HG03175 (cell line): ENCODE measurements at regions not wholly inside any gene's neighbourhood (a gene's known extent, or its start where the extent isn't known, plus 50 kb on each side); places are given as distances from the start of the nearest gene placed in this dataset.
"Not testable (repeated sequence)": the region's sequence is repeated elsewhere in the genome, so short reads cannot be mapped to it uniquely, and the experiment has no call there.

ENCODE experiments used
- ATAC-seq: cut with Tn5 transposase; IDR thresholded peaks from one replicate; pipeline ENCODE4 v1.9.1; 2021; ENCODE audit warnings: mild to moderate bottlenecking, moderate library complexity; ENCODE audit not compliant: unreplicated experiment

DNA sequence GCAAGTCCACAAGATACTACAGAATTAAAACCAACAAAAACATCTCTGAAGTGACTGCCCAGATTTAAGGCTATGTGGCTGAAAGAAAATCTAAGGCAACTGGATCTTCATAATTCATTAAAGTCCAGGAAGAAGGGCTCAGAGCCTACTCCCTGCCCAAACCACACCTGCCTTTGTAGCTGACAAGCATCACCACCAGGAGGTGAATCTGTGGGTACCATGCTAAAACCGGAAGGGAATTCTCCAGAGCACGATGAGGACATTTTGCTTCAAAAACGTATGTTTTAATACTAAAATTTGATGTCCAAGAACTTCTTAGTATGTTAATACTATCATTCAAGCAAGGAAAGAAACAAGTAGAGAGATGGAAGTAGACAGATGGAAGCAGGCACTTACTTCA lies 495.9 kb upstream of the NECTIN3 start:
- ATAC-seq: no peak

DNA sequence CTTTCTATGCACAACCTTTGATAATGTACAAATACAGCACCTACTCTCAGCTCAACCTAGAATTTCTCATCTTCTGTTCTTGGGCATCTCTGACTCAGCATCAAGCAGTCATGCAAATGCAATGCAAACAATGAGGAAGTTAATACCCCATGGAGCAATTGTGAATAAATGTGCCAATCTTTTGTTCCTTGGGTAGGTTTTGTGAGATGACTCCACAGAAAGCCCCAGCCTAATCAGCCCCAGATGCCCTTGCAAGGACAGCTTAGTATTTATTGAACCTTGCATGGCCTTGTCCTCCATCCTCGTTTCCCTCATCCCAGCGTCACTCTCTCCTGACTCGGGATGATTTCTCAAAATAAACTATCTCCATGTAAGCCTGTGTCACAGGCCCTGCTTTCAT lies 494.7 kb upstream of the NECTIN3 start:
- ATAC-seq: no peak

DNA sequence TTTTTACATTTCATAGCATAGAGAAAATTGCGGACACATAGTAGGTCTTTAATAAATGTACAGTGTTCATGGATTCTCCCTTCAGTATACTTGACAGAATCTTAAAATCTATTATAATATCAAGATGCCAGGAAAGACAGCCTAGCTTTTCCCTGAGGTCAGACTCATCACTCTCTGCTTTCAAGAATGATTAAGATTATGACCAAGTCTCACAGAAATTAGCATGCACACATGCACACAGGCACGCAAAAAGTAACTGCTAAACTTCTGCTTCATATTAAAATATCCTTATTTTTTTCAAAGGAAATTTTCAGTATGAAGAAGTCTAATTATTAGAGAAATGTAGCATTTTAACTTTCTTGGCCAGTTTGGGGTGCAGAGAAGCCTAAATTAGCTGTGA lies 493.8 kb upstream of the NECTIN3 start:
- ATAC-seq: no peak

DNA sequence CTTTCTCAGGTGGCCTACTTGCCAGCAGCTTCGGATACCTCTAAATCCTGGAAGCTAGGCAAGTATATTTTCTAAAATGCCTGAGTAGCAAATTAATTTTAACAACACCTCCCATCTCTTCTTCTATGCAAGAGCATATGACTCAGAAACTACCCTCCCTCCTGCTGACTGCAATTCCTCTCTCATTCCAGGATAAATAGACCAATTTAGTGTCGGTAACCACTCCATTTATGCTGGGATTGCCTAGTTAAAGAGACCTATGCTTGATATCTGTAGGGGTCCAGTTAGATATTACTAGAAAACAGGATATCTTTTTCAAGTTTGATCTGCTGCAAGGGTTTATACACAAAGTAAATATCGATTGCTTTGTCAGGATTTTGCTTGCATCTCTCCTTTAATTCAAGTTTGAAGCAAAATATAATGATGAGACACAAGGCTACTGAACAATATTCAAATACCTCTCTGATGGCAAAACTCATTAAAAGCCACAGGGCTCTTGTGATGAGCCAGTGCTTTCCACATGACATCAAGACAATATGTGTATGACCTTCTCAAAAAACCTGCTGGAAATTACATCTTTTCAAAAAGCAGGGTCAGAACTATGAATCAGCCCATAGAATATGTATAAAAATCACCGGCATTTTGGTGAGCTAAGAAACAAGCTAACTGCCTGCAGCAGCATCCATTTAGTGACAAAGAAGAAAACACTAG lies 491.6 kb upstream of the NECTIN3 start:
- ATAC-seq: no peak

DNA sequence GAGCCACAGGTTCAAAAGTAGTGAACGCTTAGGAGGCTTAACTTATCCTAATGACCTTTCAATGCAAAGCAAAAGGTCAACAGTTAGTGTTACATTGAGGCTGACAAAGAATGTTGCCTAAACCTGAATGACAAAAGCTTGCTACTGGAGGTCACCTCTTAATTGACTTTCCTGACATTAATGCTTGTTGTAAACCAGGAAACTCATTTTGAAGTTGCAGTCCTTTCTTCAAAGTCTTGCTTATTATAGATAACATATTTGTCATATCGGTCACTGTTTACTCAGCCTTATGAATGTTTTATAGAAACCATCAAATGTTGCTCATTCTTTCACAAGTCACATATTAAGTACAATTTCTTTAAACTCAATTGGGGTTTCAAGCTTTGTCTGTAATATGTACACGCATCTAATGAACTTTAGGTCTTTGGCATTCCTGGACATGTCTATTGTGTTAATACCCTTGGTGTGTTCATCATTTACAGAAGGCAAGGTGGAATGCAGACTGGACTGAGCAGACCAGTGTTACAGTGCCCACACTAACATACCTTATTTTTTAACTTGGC lies 488.2 kb upstream of the NECTIN3 start:
- ATAC-seq: no peak

DNA sequence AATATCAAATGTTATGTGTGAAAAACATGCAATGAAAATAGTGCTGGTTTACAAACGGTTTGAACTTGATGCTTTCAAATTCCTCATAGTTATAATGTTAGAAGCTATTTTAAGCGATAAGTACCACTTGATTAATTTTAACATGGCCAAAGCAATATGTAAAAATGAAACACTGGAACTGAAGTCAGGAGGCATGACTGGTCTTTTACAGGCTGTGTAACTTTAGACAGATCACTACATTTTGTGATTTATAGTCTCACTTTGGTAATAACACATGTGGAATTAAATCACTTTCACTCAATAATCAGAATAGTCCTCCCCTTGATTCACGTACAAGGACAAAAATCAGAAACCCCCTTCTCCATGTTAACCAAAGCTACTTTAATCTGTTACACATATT lies 482.7 kb upstream of the NECTIN3 start:
- no peak for ATAC-seq

DNA sequence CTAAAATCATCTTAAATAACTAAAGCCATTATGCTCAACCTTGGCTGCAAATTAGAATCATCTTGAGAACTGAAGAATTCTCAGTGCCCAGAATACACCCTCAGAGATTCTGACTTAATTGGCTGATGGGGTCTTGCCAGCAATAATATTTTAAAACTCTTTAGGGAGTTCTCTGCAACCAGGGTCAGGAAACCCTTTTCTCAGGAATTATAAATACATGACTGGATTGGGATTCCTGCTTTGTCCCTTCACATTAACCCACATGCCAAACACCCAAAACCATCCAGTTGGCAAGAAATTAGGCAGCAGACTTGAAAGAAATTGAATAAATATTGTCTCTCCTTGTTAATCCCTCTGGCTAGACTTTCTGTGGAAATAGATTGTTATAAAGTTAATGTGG lies 482.3 kb upstream of the NECTIN3 start:
- ATAC-seq: no peak

DNA sequence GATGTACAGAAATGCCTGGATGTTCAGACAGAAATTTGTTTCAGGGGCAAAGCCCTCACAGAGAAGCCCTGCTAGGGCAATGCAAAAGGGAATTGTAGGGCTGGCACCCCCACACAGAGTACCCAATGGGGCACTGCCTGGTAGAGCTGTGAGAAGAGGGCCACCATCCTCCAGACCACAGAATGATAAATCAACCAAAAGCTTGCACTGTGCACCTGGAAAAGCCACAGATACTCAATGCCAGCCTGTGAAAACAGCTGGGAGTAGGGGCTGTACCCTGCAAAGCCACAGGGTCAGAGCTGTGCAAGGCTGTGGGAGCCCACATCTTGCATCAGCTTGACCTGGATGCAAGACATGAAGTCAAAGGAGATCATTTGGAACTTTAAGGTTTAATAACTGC lies 477.9 kb upstream of the NECTIN3 start:
- ATAC-seq: no peak

DNA sequence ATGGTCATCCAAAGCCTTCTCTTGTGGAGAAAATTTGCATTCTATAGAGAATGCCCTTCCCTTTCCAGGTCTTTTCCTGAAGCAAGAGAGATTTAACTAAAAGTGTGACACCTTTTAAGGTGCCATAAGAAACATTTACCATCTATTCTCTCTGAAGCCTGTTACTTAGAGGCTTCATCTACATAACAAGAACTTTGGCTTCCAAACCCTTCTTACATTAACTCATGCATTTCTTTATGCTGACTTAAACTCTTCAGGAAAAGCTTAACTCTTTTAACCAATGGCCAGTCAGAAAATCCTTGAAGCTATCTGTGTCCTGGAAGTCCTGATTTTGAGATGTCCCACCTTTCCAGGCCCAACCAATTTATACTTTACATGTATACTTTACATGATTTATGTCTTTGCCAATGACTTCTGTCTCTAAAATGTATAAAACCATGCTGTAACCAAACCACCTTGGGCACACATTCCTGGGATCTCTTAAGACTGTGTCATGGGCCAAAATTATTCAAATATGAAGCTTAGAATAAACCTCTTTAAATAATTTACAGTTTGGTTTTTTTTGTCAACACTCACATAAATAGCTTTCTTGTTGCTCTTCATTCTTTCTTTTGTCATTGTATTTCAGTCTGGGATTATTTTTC lies 472.6 kb upstream of the NECTIN3 start:
- no peak for ATAC-seq

DNA sequence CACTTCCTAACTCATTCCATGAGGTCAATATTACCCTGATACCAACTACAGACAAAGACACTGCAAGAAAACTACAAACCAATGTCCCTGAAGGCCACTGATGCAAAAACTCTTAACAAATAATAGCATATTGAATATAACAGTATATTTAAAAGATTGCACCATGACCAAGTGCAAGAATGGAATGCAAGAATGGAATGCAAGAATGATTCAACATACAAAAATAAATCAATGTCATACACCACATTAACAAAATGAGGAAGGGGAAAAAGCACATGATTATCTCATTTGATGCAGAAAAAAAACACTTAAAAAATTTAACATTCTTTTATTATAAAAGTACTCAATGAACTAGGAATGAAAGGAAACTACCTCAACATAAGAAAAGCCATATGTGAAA lies 463.1 kb upstream of the NECTIN3 start:
- no peak for ATAC-seq

DNA sequence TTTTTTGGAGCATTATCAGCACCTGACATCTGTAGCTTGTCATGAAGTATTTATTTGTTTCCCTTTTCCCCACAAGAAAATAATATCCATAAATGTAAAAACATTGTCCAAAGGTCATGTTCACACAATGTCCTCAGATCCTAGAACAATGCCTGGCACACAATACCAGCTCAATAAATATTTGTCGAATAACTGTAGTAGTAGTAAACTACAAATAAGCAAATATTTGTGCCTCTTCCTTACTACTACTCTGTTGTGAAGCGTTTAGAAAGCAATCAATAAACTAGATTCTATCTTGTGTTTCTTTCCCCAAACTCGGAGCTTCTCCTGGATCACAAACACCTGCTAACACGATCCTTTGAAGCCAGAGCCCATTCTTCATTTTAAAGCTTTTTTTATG lies 459.6 kb upstream of the NECTIN3 start:
- no peak for ATAC-seq

DNA sequence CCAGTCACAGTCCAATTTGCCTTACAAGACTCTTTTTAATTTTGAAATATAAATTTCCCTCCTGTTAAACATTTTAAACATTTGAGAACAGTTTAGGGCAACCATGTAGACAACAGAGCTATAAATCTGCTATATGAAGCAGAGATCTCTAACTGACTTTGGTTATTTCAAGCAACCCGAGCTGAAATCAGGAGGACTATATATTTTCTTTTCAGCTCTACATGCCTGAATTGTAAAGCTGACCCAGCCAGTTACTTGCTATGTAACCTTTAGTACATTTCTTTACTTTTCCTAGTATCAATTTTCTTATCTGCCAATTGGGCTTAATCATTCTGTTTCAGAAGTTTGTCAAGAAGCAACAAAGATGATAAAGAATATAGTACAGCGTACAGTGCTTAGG lies 457.4 kb upstream of the NECTIN3 start:
- ATAC-seq: no peak

DNA sequence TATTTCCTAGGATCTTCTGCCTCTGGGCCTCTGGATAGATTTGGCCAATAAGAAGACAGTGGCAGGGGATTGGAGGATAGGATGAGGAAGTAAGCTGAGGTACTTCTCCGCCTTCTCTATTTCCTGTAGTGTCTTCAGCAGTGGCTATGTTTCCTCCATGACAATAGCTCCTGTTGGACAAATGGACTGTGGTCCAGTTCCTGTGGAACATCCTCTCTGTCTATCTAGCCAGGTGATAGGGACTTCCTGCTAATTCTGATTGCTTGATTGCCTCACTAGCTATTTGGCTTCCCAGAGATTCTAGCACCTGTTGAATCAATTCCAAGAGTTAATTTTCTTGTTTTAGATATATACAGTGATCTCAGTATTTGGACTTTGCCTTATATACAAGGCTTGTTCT lies 456.2 kb upstream of the NECTIN3 start:
- ATAC-seq: no peak

DNA sequence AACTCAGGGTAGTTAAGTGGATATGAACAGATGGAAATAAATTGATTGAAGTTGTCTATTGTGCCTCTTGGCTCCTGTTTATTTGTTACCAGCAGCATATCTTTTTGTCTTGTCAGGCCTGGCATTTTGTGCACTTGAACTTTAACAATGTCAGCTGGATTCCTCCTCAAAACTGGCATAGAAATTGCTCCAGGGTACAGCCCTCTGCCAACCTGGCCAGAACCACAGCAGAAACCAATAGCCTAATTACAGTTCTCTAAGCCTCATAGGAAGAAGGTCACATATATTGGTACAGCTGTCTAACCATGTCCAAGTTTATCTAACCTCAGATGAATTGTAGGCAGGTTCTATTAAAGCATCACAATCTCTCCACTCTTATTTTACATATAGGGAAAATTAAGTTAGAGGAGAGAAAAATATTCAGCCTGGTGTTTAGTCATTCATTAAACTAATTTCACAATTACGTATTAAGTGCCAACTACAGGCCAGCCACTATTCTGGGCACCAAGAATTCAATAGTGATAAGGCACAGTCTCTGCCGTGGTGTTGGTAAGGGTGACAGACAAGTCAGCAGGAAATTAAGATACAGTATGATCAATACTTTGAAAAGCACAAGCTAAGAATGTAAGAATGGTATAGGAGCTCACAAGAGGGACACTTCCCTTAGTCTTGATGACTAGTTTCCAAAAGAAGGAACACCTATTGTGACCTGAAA lies 452.9 kb upstream of the NECTIN3 start:
- no peak for ATAC-seq

DNA sequence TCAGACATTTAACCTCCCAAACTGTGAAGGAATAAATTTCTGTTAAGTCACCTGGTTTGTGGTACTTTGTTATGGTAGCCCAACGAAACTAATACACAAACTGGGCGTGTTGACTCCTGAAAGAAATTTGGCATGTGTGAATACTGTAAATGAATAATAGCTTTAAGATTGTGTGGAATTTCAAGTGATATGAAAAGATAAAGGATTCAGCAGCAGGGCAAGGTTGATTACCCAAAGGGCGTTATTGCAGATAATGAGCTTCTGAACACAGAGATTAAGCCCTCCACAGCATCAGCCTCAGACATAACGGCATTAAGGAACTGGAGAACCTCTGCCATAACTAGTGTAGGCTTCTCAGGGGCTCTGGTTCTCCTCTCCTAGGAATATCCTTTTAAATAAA lies 451.5 kb upstream of the NECTIN3 start:
- no peak for ATAC-seq

DNA sequence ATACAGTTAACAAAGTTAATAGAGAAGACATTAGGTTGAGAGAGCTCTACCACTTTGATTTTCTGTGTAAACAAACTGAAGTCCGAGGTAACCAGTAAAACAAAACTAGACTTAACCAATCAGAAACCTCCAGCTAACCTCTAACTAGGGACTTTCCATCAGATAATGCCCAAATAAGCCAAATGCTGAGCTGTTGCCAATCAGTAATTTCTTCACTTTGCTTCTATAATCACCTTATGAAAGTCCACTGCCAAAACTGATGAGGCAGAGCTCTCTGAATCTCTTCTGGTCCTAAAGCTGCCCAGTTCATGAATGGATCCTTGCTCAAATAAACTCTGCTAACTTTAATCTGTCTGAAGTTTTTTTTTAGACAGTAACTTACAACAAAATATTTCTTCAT lies 448.0 kb upstream of the NECTIN3 start:
- peak; percentile 49 for ATAC-seq

DNA sequence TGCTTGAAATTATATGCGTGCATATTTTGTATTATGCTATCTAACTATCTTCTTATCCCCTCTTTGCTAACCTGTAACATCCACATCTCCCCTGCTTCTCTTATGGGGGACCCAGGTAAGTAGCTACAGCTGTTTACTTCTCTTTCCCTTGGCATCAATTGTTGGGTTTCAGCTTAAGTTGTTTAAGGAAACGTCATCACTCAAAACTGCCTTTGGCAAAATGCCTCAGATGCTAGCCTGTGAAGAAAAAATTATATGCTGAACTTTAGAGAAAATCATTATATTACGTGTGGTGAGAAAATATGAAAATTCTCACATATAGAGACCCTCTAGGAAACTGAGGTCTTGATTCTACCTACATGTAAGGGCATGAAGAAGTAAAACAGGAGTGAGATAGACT lies 447.0 kb upstream of the NECTIN3 start:
- ATAC-seq: no peak

DNA sequence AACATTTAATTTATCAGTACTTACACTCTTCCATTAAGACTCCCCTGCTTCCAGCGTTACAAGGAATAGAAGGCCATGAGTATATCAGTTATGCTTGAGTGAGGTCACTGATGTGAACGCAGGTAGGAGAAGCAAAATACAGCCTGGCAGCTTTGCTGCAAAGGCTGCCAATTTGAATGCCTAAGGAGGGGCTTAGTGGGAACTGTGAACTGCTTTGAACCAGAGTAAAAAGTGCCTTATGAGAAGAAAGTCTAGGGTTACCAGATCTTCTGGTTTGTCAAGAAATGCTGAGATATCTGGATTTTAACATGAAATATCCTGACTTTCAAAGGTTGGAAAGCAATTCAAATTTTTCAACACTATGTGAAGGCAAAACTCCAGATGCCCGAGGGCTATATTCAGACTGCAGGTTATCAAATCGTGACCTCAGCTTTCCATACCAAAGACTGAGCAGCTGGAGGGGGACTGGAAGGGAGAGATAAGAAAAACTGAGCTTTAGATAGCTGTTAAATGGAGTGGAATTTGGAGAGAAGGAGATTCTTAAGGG lies 446.3 kb upstream of the NECTIN3 start:
- no peak for ATAC-seq

DNA sequence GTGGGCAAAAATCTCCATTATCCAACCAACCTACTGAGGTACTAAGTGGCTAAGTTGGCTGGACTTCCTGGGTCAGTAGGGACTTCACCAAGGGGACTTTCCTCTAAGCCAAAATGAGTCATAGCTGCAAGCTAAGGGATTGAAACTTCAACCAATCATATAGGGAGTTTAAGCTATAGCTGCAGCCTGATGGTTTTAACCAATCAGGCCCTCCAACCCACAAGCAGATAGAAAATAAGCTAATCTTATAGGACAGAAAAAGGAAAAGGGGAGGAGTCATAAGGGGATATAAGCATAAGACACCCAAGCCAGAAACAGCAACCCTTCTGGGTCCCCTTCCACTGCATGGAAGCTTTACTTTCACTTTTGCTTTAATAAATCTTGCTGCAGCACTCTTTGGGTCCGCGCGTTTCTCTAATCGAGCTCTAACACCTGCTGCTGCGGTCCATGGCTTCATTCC lies 444.9 kb upstream of the NECTIN3 start:
- not testable (repeated sequence) for ATAC-seq

DNA sequence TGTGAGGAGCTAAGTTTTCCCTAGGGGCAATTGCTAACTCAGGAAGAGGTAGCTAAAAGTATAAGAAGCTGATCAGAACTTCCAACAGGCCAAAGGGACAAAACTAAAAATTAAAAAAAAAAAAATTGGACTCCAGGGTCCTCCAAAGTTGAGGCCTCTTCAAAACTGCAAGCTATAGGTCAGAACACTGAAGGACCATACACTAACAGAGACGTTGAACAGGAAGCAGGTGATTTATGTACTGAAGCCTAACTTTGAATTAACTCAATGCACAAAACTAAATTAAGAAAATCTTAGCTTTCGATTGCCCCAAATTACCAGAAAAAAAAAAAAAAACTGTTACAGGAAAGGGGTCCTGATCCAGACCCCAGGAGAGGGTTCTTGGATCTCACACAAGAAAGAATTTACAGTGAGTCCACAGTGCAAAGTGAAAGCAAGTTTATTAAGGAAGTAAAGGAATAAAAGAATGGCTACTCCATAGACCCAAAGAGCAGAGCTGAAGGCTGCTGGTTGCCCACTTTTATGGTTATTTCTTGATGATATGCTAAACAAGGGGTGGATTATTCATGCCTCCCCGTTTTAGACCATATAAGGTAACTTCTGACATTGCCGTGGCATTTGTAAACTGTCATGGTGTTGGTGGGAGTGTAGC lies 442.8 kb upstream of the NECTIN3 start:
- ATAC-seq: no peak

DNA sequence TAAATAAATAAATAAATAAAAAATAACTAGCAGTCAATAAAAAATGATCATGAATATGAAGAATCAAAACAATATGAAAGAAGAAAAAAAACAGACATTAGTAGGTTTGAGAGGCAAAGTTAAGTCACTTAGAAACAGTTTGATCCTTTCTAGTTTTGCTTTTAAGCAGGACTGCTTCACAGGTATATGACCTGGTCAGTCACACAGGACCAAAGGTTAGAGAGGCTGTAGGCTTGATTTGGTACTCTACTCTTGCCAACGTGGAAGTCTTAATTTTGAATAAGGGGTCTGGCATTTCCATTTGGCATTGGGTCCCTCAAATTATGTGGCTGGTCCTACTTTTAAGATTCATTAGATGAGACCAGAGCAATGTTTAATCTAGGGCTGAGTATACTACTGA lies 441.7 kb upstream of the NECTIN3 start:
- ATAC-seq: no peak
